GM18909 (cell line): ENCODE measurements at regions not wholly inside any gene's neighbourhood (a gene's known extent, or its start where the extent isn't known, plus 50 kb on each side); places are given as distances from the start of the nearest gene placed in this dataset.
"Not testable (repeated sequence)": the region's sequence is repeated elsewhere in the genome, so short reads cannot be mapped to it uniquely, and the experiment has no call there.

Source experiments
- ATAC-seq: cut with Tn5 transposase; IDR thresholded peaks from one replicate; pipeline ENCODE4 v1.9.1; 2021; ENCODE audit warnings: mild to moderate bottlenecking; ENCODE audit not compliant: unreplicated experiment, poor library complexity

DNA sequence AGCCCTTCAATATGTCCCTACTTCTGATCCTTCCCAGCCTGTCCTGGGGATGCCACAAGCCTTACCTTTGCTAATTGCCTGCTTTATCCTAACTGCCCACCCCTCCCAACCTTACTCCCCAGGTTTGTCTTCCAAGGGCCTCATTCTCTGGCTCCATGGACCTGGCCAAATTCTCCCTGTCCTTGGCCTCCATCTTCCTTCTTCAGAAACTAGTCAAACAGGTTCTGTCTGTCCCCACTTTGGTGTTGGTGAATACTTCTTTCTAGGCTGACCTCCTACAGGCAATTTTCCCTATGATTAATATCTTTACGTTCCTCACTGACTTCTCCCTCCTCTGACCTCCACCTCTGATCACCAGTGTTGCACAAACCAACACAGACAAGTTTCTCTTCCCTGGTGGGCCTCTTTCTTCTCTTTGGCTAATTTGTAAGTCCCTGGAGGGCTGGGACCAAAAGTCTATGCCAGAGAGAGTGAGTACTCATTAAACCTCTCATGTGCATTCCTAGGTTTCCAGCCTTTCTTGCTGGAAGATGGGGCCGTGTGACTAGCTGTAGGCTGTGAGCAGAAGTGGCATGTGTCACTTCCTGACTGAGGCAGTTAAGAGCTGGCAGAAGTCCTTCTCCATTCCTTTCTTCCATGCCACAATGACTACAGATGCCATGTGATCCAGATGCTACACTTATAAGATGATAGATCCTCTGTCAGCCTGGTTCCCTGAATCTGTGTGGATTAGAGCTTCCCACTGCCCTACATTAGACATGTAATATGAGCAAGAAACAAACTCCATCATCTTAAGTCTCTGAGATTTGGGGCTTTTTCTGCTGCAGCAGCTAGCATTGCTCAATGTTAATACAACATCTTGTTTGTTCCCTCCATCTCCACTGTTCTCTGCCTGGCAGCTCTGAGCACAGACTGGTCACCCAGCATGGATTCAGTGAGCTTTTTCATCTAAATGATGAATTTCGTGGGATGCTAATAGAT, 382.7 kb downstream of the RPS24 start:
- ATAC-seq = no peak

- ATAC-seq = no peak
These were observed 384.0 kb downstream of the RPS24 start for GRCh38 chr10:78417425-78418370.

- no peak for ATAC-seq
These were observed 386.0 kb downstream of the RPS24 start for GRCh38 chr10:78419481-78420265.

DNA sequence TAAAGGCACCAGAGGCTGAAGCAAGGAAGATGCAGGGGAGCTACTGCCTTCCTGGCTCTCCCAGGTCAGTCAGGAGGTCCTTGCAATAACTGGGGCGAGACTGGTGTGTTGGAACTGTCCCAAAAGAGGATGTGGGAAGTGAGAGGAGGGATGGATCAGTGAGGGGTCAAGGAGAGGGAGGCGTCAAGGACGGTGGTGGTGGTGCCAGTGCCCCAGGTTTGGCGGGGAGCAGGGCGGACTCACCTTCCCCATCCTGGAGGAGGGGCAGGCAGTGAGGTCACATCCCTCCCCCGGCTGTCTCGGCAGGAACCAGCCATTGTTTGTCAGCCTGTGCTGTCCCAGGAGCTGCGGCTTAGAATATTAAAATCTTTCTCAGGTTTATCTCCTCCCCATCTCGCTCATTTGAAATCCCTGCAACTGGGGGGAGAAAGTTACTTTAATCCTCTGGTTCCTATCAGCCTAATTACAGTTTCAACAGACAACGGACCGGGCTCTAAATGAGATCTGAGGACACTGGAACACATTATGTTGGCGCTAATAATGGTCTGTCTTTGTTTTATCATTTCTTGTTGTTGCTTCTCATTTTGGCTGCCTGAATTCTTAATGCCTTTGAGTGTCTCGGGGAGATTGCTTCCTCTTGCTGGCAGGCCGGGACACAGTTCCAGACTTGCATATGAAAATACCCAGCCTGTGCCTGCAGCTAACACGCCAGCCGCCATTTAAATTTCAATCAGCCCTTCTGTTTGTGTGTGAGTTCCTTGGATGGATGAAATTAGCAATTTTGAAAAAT, 387.5 kb downstream of the RPS24 start:
- no peak for ATAC-seq

GRCh38 chr10:78424050-78424449, 390.4 kb downstream of the RPS24 start:
- ATAC-seq = not testable (repeated sequence)

- no peak for ATAC-seq
These were observed 391.1 kb downstream of the RPS24 start for GRCh38 chr10:78424723-78425122.

GRCh38 chr10:78426181-78426580, 392.5 kb downstream of the RPS24 start:
- ATAC-seq = no peak

GRCh38 chr10:78427497-78428031, 393.9 kb downstream of the RPS24 start:
- no peak for ATAC-seq

DNA sequence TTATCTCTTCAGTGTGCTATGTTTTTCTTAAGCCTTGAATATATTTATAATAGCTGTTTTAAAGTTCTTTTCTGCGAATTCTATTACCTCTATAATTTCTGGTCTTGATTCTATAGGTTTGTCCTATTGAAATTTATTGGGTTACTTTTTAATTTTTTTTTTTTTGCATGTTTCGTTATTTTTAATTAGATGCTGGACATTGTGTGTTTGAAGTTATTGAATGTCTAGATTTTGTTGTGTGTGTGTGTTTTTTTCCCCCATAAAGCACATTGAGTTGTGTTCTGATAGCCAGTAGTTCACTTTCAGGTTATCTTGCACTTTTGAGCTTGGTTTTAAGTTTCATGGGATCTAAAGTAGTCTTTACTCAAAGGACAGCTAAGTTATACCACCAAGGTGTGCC, 394.9 kb downstream of the RPS24 start:
- no peak for ATAC-seq

DNA sequence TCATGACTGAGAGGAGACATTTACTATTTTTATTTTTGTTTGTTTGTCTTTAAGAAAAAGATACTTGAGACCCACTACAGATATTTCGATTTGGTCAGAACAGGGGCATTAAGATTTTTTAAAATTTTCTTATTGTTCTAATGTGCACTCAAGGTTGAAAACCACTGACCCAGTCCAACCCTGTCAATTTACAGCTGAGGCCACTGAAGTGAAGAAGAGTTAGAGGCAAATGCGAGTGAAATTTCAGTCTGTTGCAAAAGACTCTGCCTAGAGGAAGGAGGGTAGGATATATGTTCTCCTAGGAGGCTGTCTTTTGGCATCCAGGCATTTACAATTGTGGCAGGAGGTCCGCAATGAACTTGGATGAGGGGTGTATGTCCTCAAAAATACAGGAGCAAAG, 396.3 kb downstream of the RPS24 start:
- ATAC-seq = no peak

GRCh38 chr10:78432583-78432982, 398.9 kb downstream of the RPS24 start:
- no peak for ATAC-seq

GRCh38 chr10:78433076-78433595, 399.5 kb downstream of the RPS24 start:
- ATAC-seq = no peak

DNA sequence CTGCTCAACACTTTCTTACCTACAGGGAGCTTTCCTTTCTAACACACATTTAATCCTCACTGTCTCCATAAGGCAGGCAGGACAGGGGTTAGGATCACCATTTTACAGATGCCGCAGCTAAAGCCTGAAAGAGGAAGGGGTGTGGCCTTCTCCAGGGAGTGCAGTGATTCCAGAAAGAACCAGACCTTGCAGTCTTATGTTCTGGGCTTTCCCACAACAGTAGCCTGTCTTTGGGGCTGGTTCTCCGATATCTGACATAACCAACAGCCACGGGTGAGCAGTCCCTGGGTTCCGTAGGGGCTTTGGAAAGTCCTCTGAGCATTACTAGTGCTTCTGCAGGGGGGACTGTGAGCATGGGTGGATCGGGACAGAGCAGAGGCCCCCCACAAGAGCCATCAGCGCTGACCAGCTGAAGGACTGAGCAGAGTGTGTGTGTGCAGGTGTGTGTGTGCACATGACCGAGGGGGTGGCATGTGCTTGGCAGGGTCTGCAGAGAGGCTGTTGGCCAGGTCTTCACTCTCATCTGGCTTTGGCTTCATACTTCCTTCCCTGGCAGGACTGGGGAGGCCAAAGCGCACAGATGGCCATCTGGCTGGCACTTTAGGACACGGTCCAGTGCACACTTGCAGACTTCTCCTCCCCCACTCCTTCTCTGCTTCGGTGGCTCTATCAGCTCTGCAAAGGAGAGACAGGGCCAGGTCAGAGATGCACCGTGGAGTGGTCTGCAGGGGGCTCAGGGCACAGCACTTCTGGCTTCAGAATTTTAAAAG, 400.3 kb downstream of the RPS24 start:
- no peak for ATAC-seq

GRCh38 chr10:78434886-78435285, 401.2 kb downstream of the RPS24 start:
- ATAC-seq = no peak

DNA sequence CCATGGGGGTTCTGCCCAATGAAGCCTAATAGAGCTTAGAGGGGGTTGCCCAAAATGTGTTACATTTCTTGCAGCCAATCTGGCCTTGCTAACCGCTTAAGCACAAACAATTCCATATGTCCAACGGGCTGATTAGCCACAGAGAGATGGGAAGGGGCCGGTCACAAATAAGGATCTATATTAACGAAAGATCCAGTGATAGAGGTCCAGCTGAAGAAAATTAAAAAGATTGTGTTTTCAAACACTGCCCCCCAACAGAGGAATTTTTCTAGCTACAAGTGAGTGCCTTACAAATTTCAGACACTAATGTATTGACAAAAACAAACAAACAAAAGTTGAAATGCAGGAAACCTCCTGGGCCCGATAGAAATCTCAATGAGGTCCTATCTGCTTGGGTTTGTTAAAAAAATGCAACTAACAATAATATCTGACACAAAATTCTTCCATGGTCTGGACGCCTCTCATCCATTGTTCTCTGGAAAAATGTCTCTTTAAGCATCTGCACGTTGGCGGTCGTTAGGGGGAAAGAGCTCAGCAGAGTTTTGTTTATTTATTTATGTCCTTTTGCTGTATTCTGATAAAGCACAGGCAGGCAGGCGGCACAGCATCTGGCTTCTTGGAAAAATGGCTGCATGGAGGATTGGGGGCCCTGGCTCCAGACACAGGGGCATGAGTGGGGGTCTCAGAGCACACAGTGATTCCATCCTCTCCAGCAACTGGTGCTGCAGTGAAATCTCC, 402.0 kb downstream of the RPS24 start:
- no peak for ATAC-seq

- ATAC-seq = no peak
These were observed 402.5 kb downstream of the RPS24 start for GRCh38 chr10:78436222-78436573.

DNA sequence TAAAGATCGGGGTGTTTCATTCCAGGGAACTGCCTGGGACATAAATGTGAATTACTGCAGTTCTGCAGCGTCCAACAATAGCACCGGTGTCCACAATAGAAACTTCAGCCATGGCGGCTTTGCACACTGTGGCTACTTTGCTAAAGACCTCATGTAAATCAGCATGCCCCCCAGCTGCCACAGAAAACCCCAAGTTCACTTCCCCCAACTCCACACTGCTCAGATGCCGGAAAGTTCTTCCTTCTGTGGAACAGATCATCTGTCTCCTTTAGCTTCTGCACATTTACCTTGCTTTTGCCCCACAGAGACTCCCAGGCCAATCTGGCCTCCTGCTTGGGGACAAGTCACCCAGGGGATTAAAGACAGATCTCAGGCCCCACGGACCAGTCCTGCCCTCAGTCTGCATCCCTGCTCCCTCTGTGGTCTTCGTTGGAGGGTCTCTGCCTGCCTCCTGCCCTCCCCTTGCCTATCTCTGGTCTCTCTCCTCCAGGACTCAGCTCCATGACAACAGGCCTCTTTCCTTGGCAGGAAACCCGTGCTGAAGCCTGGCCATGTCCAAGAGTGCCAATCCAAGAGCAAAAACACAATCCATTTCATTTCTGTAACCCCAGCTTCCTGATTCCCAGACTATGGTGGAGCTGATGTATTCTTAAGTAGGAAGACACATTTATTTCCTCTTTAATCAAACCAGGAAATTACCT, 403.2 kb downstream of the RPS24 start:
- ATAC-seq = no peak
